Neural progenitor cell (in vitro differentiated cells): ENCODE measurements at regions not wholly inside any gene's neighbourhood (a gene's known extent, or its start where the extent isn't known, plus 50 kb on each side); places are given as distances from the start of the nearest gene placed in this dataset.
"Not testable (repeated sequence)": the region's sequence is repeated elsewhere in the genome, so short reads cannot be mapped to it uniquely, and the experiment has no call there.

Source experiments
- DNase-seq: peaks from one replicate; pipeline ENCODE4 v3.0.0-alpha.2; 2016; ENCODE audit warnings: low spot score
- H2AFZ ChIP-seq: fragments of 200-600 bp; sonication (generic); replicated peaks from 2 replicates; pipeline ENCODE4 v1.6.1; 2016; ENCODE audit warnings: antibody characterized with exemption
- H3F3A ChIP-seq: fragments of 200-600 bp; sonication (generic); 2 replicates; pipeline ENCODE4 v1.6.1; 2016; ENCODE audit warnings: antibody characterized with exemption, low read depth
- H3K27ac ChIP-seq: fragments of 200-600 bp; sonication (generic); 2 replicates; pipeline ENCODE4 v1.5.1; 2016; ENCODE audit warnings: mild to moderate bottlenecking
- H3K27me3 ChIP-seq: fragments of 200-600 bp; sonication (generic); 2 replicates; pipeline ENCODE4 v1.6.1; 2016; ENCODE audit warnings: mild to moderate bottlenecking, moderate library complexity
- H3K36me3 ChIP-seq: fragments of 200-600 bp; sonication (generic); 2 replicates; pipeline ENCODE4 v1.5.1; 2016
- H3K4me1 ChIP-seq: fragments of 200-600 bp; sonication (generic); 2 replicates; pipeline ENCODE4 v1.6.1; 2016; ENCODE audit warnings: mixed run types
- H3K4me2 ChIP-seq: fragments of 200-600 bp; sonication (generic); 2 replicates; pipeline ENCODE4 v1.6.1; 2016
- H3K4me3 ChIP-seq: fragments of 200-600 bp; sonication (generic); 2 replicates; pipeline ENCODE4 v1.5.1; 2016
- H3K79me2 ChIP-seq: fragments of 200-600 bp; sonication (generic); 2 replicates; pipeline ENCODE4 v1.6.1; 2016; ENCODE audit warnings: low read depth
- H3K9ac ChIP-seq: fragments of 200-600 bp; sonication (generic); 2 replicates; pipeline ENCODE4 v1.6.1; 2016
- H3K9me3 ChIP-seq: fragments of 200-600 bp; sonication (generic); 2 replicates; pipeline ENCODE4 v1.5.1; 2016; ENCODE audit warnings: low read depth
- H4K20me1 ChIP-seq: fragments of 200-600 bp; sonication (generic); 2 replicates; pipeline ENCODE4 v1.6.1; 2016; ENCODE audit warnings: low read depth
- H3K27ac Mint-ChIP-seq: 3 replicates; pipeline ENCODE4 v1.8.0; 2021; ENCODE audit warnings: mixed read lengths
- H3K27me3 Mint-ChIP-seq: 2 replicates; pipeline ENCODE4 v1.8.0; 2022; ENCODE audit warnings: low read depth, mild to moderate bottlenecking, inconsistent platforms, moderate library complexity, mixed read lengths; ENCODE audit not compliant: insufficient read depth
- H3K36me3 Mint-ChIP-seq: 3 replicates; pipeline ENCODE4 v1.8.0; 2021; ENCODE audit warnings: mixed read lengths
- H3K4me1 Mint-ChIP-seq: 3 replicates; pipeline ENCODE4 v1.8.0; 2021; ENCODE audit warnings: mixed read lengths
- H3K4me3 Mint-ChIP-seq: 3 replicates; pipeline ENCODE4 v1.8.0; 2021; ENCODE audit warnings: mild to moderate bottlenecking, moderate library complexity, mixed read lengths
- H3K9me3 Mint-ChIP-seq: 3 replicates; pipeline ENCODE4 v1.8.0; 2020; ENCODE audit warnings: mixed read lengths
- CTCF ChIP-seq: fragments of 200-600 bp; sonication (generic); IDR thresholded peaks from 2 replicates; pipeline ENCODE4 v1.5.1; 2017; ENCODE audit warnings: antibody characterized with exemption, mild to moderate bottlenecking
- EZH2 ChIP-seq: fragments of 200-600 bp; sonication (generic); IDR thresholded peaks from 2 replicates; pipeline ENCODE4 v1.6.1; 2017; ENCODE audit warnings: antibody characterized with exemption, mild to moderate bottlenecking, moderate library complexity
- EZH2phosphoT487 ChIP-seq: fragments of 200-600 bp; sonication (generic); IDR thresholded peaks from 2 replicates; pipeline ENCODE4 v1.6.1; 2017; ENCODE audit warnings: antibody characterized with exemption

GRCh38 chr13:50179977-50180376, 164.7 kb downstream of the KCNRG start:
- no peaks in the 10 kb centered on the region for H3K27me3 ChIP-seq
- H3K9ac ChIP-seq: no peak overlapping the region
- no peak overlapping the region for H3K4me2 ChIP-seq
- no peaks in the 10 kb centered on the region for H3F3A ChIP-seq
- TF ChIP-seq CTCF (no peak), EZH2phosphoT487 (no peak), EZH2 (no peak)
- Mint-ChIP-seq H3K4me1 (no peaks in the 10 kb centered on the region), H3K27me3 (no peaks in the 10 kb centered on the region), H3K36me3 (no peaks in the 10 kb centered on the region), H3K4me3 (no peak overlapping the region), H3K27ac (no peak overlapping the region), H3K9me3 (no peaks in the 10 kb centered on the region)
- no peaks in the 10 kb centered on the region for H3K79me2 ChIP-seq
- H2AFZ ChIP-seq: no peak overlapping the region
- H3K27ac ChIP-seq: no peak overlapping the region
- H3K4me3 ChIP-seq: no peak overlapping the region
- DNase-seq: no peak
- H4K20me1 ChIP-seq: no peaks in the 10 kb centered on the region
- no peaks in the 10 kb centered on the region for H3K9me3 ChIP-seq
- H3K36me3 ChIP-seq: no peaks in the 10 kb centered on the region
- H3K4me1 ChIP-seq: no peaks in the 10 kb centered on the region

GRCh38 chr13:50185769-50186763, 170.8 kb downstream of the KCNRG start:
- H3K9me3 Mint-ChIP-seq, H3K27me3 ChIP-seq, H3F3A ChIP-seq, H3K4me1 Mint-ChIP-seq, H3K9ac ChIP-seq, H4K20me1 ChIP-seq, H3K27ac ChIP-seq, H3K27ac Mint-ChIP-seq, H3K9me3 ChIP-seq, DNase-seq, H3K27me3 Mint-ChIP-seq, H3K36me3 Mint-ChIP-seq, H3K36me3 ChIP-seq: not testable (repeated sequence)
- peak overlapping the region; percentile 67 for H3K4me3 Mint-ChIP-seq
- Histone ChIP-seq H3K4me1 (peaks cover 15% of the 10 kb centered on the region), H3K79me2 (peaks cover 17% of the 10 kb centered on the region), H3K4me2 (peak overlapping the region; percentile 71), H2AFZ (peak overlapping the region; percentile 76), H3K4me3 (peak overlapping the region; percentile 39)

- no peak overlapping the region for H3K27ac Mint-ChIP-seq
- peaks cover 3% of the 10 kb centered on the region for H3K36me3 Mint-ChIP-seq
- Histone ChIP-seq H3K4me3 (no peak overlapping the region), H3K9me3 (no peaks in the 10 kb centered on the region), H3K9ac (no peak overlapping the region), H2AFZ (no peak overlapping the region), H4K20me1 (no peaks in the 10 kb centered on the region), H3K27me3 (no peaks in the 10 kb centered on the region), H3K4me1 (peaks cover 26% of the 10 kb centered on the region), H3K4me2 (no peak overlapping the region), H3F3A (no peaks in the 10 kb centered on the region), H3K36me3 (no peaks in the 10 kb centered on the region), H3K27ac (no peak overlapping the region), H3K79me2 (peaks cover 17% of the 10 kb centered on the region)
- no peak overlapping the region for H3K4me3 Mint-ChIP-seq
- H3K9me3 Mint-ChIP-seq: peaks cover 3% of the 10 kb centered on the region
- no peaks in the 10 kb centered on the region for H3K27me3 Mint-ChIP-seq
- peaks cover 10% of the 10 kb centered on the region for H3K4me1 Mint-ChIP-seq
- no peak for TF ChIP-seq EZH2
- TF ChIP-seq CTCF: no peak
- no peak for TF ChIP-seq EZH2phosphoT487
- no peak for DNase-seq
These were observed 172.2 kb downstream of the KCNRG start for GRCh38 chr13:50187352-50188029.
